NOMO-1 treated with DMSO at 0.1 percent for 48 hours (cell line): ENCODE measurements at regions not wholly inside any gene's neighbourhood (a gene's known extent, or its start where the extent isn't known, plus 50 kb on each side); places are given as distances from the start of the nearest gene placed in this dataset.

Source experiments
- DNase-seq: peaks from one replicate; lab custom pipeline; 2025; ENCODE audit not compliant: unreplicated experiment; lab: John Stamatoyannopoulos, UW

DNA sequence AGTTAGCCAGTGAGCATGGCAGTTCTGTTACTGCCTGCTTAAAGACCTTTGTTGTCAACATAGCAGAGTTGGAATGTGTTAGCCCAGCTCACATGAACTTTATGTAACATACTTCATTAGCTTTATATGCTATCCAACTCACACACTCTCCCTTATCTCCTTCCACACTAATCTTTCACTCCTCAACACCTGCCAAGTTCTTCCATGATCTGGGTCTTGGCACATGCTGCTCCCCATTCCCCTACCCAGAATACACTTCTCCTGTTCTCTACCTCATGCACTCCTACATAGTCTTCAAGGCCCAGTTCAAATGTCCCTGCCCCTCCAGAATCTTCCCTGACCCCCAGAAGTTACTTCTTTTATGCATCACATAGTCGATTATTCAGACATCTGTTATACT lies 179.3 kb downstream of the KATNAL1 start:
- DNase-seq: no peak

DNA sequence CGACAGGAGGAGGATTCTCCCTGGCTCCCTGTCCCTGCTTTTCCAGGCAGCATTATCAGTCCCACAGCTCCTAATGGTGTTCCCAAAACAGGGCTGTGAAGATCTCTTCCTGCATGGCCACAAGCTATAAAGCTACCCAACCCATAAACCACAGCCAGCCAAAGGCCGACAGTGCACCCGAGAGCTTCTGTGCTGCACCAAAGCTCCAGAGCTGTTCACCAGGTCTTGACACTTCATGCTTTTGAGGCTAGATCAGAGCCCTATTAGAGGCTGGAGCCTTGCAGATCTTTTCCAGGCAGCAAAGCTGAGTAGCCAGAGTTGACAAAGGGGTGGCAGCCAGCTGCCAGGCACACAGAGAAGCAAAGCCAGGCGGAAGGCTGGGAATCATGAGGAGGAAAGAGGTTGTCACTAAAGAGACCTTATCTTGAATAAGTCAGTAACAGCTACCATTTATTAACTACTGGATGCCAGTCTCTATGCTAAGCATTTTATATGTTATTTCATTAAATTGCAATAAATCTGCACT lies 180.4 kb downstream of the KATNAL1 start:
- no peak for DNase-seq

- no peak for DNase-seq
These were observed 181.8 kb downstream of the KATNAL1 start for GRCh38 chr13:30125422-30126073.

DNA sequence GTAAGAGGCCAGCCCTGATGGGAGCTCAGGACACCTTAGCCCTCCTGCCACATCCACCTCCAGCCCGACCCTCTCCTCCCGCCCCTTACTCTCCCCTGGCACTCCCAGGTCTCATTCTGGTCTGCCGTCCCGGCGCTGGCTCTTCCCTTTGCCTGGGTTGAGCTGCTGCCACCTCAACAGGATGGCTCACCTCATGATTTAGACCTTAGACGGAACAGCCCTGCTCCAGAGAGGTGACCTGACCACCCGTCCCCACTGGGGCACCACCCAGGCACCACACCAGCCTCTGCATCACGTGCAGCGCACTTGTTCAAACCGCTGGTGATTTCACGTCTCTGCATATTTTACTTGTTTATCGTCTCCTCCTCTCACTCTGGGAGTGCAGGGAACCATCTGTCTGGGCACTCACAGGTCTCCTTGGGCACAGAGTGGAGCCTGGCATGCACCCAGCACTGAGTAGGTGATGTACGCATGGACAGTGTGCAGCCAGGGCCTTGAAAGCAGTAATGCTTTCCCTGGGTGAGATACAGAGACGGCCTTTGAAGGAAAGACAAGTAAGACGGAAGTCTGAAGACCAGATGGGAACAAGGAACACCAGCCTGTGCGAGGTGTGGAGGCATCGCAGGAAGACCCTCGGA lies 183.1 kb downstream of the KATNAL1 start:
- no peak for DNase-seq

- DNase-seq: no peak
These were observed 183.8 kb downstream of the KATNAL1 start for GRCh38 chr13:30123575-30123974.

GRCh38 chr13:30121666-30122065 lies 185.7 kb downstream of the KATNAL1 start:
- DNase-seq: no peak

GRCh38 chr13:30121244-30121643 lies 186.1 kb downstream of the KATNAL1 start:
- no peak for DNase-seq

DNA sequence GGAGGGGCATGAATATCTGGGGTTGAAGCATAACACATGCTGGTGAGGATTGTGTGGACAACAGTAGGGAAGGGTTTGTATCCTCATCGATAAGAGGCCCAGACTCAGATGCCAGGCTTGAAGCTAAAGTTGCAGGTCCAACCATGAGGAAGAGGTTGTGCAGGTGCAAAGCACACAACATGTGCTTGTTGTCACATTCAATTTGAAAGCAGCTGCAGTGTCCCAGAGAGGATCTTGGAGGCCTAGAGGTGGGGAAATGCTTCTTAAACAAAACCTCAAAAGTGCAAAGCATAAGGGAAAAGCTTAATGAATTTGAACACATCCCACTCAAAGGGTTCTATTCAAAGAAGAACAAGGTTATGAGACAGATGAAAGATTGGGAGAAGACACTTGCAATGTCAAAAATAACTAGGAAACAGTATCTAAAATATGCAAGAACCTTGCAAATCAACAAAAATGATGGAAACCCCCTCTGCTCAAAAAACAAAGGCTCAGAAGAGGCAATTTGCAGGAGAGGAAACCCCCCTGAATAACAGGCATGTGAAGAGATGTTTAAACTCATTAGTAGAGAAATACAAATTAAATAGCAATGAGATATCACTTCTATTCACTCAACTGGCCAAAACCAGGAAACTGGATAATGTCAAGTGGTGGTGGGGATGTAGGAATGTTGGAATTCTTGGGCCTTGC lies 187.1 kb downstream of the KATNAL1 start:
- no peak for DNase-seq

GRCh38 chr13:30119476-30119875 lies 187.9 kb downstream of the KATNAL1 start:
- DNase-seq: peak; percentile 7

GRCh38 chr13:30116379-30116778 lies 191.0 kb downstream of the KATNAL1 start:
- no peak for DNase-seq

GRCh38 chr13:30115257-30115600 lies 192.1 kb downstream of the KATNAL1 start:
- DNase-seq: no peak

DNA sequence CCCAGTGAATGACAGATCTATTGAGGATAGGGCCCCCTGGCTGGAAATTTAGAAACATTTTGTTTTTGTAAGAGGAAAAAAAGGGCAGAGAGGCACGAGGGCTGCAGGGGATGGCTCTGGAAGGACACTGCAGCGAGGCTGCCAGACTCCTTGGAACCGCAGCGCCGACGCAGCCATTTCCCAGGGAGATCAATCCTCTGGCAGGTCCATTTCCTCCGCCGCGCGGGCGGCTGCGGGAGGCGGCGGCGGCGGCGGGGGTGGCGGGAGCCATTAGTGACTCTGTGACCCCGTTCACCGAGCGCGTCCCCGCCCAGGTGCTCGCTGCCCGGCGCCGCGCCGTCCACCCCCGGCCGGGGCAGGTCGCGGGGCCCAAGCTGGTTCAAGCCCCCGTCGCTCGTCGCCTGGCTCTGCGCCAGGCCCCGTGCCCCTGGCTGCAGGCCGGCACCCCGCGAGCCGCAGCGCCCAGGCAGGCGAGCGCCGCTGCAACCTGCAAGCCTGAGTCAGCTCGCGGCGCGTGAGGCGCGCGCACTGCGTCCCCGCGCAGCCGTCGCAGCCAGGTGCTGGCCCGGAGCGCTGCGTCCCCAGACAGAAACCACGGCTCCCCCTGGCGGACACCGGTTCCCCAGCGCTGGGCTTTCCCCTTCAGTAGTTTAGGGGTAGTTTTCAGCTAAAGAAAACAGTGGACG lies 192.6 kb downstream of the KATNAL1 start:
- peak; percentile 86 for DNase-seq

DNA sequence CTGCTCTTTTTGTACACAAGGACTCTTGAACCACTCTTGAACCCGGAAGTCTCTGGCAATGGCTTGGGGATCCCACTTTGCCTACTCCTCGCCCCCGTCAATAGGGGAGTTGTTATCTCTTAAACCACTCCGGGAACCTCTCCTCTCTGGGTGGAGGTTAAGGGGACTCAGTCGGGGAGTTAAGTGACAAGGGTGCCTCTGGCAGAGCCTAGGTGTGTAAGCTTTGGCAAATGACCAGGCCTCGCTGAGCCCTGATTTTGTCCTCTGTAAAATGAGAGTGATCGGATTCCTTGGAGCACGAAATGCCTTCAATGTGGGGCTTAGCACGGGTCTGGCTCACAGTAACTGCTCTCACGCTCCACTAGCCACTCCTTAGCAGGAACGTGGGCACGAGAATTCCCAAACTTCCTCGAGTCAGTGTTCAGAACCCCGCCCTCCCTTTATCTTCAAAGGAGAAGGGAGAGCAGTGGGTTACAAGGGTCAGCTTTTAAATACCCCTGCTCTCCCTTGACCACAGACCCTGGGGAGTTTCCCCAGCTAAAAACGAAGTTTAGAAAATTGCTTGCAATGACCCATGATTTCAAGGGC lies 193.3 kb downstream of the KATNAL1 start:
- DNase-seq: no peak

DNA sequence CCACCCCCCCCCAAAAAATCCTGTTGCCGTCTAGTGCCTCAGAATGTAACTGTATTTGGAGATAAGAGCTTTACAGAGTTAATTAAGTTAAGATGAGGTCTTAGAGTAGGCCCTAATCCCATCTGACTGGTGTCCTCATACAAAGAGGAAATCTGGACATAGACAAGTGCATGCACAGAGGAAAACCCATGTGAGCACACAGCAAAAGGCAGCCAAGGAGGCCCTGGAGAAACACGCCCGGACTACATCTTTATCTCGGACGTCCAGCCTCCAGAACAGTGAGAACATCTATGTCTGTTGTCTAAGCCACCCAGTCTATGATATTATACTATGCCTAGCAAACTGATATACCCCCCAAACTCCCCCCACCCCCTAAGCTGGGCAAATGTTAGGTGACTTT lies 193.8 kb downstream of the KATNAL1 start:
- no peak for DNase-seq

DNA sequence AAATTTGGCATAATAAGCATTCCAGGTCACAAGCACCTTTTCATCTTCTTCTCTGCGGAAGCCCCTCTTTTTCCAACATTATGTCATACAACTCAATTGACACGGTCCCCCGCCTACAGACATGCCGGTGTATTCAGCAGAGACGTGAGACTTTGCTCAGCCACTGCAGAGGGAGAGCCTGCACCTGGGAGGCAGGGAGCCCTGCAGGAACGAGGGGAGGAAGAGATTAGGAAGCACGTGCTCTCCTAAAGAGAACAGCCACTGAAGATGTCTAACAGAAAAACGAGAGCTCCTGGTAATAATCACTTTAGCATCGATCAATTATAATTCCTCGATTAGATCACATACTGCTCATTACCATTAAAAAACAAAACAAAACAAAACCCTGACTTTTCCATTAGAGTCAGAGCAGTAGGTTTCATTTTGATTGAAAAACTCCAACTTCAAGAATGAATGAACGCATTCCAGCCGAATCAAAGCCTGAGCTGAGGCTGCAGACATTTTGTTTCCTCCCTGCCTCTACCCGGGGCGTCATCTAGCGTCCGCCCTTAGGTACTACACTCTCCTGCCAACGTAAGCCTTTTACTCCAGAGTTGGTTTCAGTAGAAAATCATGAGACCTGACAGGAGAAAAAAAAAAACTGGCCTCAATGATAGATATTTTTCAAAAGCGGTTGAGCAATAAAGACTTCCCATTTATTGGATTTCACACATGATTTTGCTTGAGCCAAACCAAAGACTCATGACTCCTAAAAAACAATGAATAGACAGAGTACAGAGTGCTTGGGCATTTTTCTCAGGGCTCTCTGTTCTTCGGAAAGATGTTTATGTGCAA lies 194.5 kb downstream of the KATNAL1 start:
- DNase-seq: peak; percentile 90

DNA sequence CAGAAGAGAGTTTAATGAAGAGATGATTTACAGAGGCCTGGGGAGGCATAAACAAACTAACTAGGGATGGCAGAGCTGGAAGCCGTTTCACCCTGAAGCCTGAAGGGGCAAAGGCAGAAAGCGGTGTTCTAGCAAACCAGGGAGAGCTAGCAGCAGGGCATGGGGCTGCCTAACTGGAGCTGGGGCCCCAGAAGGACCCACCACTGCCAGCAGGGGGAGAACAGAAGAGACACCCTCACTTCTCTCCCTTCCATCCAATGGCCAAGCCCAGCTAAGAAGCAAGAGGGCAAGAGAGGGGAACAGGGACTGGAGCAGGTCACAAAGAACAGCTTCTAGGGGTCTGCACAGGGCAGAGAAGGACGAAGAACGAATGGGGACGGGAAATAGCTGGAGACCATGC lies 195.5 kb downstream of the KATNAL1 start:
- peak; percentile 9 for DNase-seq

DNA sequence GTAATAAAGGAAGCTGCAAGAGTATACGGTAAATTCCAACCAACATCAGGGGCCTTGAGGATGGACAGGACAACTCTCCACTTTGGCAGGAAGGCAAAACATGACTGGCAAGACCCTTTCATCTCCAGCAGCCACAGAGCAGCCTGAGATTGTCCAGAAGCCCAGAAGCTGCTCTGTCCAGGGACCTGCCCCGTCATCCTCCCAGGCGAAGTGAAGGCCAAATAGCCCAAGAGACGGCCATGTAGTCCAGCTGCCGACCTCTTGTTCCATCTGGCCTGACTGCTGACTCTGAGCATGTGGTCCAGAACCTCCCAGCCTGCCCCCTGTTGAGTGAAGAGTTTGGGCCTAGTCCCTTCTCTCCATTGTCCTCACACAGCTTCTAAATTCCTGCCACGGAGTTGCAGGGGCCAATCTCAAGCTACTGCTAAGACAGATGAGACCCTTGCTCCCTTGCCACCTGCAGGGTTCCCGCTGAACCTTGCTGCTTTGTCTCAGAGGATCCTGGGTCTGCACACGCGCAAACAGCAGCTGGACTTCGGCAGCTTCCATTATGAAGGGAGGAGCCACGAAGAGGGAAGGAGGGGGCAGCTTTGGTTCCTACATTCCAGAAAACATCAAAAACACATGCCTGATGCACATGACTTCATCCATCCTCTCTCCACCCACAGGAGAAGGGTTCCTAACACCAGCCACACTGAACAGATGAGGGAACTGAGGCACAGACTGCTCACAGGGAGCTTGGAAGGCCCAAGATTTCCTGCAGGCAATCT lies 196.9 kb downstream of the KATNAL1 start:
- DNase-seq: no peak

DNA sequence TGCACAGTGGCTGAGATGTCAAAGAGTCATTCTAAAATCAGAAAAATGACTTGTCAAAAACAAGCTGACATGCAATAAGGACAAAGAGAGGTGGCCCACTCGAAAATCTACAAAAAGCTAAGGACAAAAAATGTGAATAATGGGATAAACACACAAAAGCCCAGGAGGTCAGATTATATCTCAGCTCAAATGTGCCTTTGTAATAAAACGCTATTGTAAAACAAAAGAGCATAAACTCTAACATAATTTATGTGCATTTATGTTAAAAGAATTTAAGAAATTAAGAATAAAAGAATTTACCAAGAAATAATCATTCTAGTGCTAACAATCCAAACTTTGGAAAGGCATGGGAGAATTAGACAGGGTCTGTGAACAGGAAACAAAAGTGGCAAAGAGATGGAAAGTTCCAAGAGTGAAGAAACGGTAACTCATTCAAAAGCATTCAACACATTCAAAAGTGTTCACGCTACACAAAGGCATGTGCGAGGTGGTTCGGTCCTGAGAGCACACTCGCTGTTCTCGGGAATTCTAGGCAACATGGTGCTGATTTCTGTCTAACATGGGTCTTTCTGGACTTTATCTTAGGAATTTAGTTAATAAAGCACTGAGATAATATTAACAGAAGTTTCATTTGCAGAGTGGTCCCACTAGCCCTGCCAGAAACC lies 197.7 kb downstream of the KATNAL1 start:
- DNase-seq: no peak

GRCh38 chr13:30108913-30109237 lies 198.5 kb downstream of the KATNAL1 start:
- no peak for DNase-seq
